Urinary bladder (tissue), 3 donors: ENCODE measurements at regions not wholly inside any gene's neighbourhood (a gene's known extent, or its start where the extent isn't known, plus 50 kb on each side); places are given as distances from the start of the nearest gene placed in this dataset.
"Not testable (repeated sequence)": the region's sequence is repeated elsewhere in the genome, so short reads cannot be mapped to it uniquely, and the experiment has no call there.

Source experiments
- DNase-seq: peaks from one replicate; pipeline ENCODE4 v3.0.0-alpha.2; 2015; ENCODE audit errors: extremely low spot score
- H3K27ac ChIP-seq: one replicate; pipeline ENCODE4 v1.5.1; 2013; ENCODE audit warnings: low read depth, mild to moderate bottlenecking, moderate library complexity
- H3K36me3 ChIP-seq: one replicate; pipeline ENCODE4 v1.6.1; 2013; ENCODE audit warnings: mild to moderate bottlenecking, moderate library complexity; ENCODE audit not compliant: insufficient read depth
- H3K4me1 ChIP-seq: one replicate; pipeline ENCODE4 v1.6.1; 2013; ENCODE audit warnings: mild to moderate bottlenecking, moderate library complexity; ENCODE audit not compliant: insufficient read depth
- H3K4me3 ChIP-seq: one replicate; pipeline ENCODE4 v1.5.1; 2013; ENCODE audit warnings: low read depth, low read length
- WGBS: extraction: QIAGEN DNeasy Blood & Tissue Kit; methylation state at CpG from one replicate; pipeline ENCODE4 v1.1.7; 2013; 5-methylcytosine and 5-hydroxymethylcytosine counted together
- donor health status: healthy with polysubstance abuse.
- donor health status: healthy.

DNA sequence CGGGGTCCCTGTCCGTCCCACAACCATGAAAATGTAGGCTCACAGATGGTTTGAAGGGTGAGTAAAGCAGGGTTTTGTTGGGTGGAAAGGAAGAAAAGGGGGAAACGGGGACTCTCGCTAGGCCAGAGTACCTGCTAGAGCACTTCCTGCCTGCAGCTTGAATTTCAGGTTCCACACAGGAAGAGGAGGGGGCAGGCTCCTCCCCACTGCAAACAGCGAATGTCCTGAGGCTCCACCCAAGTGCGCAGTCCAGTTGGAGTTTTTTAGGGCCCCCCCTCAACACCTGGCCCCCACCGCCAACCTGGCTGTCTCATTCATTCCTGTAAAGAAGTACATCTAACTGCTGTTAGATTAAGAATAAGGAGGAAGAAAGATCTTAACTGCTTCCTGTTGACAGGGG lies 414.7 kb downstream of the SH2D4B start:
- Histone ChIP-seq H3K4me3 (no peak overlapping the region), H3K27ac (no peak overlapping the region), H3K36me3 (no peaks in the 10 kb centered on the region), H3K4me1 (no peaks in the 10 kb centered on the region)
- DNase-seq, result no peak
- 87% methylated on average over 7 of the region's 7 CpGs for WGBS

DNA sequence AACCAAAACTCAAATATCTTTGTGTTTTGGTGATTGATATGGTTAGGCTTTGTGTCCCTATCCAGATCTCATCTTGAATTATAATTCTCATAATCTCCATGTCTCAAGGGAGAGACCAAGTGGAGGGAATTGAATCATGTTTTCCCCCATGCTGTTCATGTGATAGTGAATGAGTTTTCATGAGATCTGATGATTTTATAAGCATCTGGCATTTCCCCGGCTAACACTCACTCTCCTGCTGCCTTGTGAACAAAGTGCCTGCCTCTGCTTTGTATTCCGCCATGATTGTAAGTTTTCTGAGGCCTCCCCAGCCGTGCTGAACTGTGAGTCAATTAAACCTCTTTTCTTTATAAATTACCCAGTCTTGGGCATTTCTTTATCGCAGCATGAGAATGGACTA lies 419.5 kb downstream of the SH2D4B start:
- no peak for DNase-seq
- Histone ChIP-seq H3K4me1 (no peaks in the 10 kb centered on the region), H3K27ac (no peak overlapping the region), H3K36me3 (no peaks in the 10 kb centered on the region), H3K4me3 (no peak overlapping the region)
- 69% methylated on average over 4 of the region's 4 CpGs for WGBS

DNA sequence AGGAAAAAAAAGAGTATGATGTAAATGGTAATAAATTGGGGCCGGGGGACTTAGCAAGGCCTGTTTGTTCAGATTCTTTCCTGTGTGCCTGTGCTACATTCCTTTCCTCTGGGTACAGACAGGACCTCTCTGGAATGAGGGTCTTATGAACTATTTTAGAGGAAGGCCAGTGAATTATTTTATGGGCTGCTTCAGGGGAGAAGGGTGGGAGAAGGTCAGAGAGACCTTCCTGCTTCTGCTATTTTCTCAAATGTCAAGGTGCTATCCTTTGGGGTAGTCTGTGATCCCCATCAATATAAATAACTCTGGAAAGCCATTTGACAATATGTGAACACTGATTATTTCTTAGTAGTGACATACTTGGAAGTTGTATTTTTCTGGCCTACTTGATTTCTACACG lies 426.5 kb downstream of the SH2D4B start:
- no peaks in the 10 kb centered on the region for H3K36me3 ChIP-seq
- no peak overlapping the region for H3K4me3 ChIP-seq
- 65% methylated on average over 2 of the region's 2 CpGs for WGBS
- H3K27ac ChIP-seq, result no peak overlapping the region
- no peak for DNase-seq
- H3K4me1 ChIP-seq, result no peaks in the 10 kb centered on the region

DNA sequence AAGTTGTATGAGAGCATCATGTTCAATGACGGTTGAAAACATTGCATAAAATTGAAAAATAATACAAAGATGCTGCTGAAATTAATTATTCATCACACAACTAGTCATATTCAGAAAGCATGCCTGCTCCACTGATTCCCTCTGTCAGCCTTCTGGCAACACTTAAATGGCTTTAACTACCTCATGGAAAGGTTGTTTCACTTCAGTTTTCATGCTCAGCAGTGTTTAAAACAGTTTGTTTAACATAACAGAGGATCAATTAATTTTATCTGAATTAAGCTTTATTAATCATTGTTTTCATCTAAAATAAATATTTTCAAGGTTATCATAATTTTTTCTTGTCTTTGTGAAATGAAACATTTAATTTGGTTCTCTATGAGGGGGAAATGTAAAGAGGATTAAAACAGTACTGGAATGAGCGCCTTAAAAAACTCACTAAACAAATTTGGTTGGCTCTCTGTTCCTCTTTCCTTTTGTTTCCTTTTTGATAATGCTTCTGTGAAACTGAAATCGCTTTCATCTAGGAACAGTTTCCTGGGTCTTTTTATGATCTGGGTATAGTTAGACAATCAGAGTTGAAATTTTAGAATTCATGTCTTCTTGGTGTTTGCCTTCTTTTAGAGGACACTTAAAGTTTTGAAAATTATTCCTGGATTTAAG lies 427.4 kb downstream of the SH2D4B start:
- WGBS, result 73% methylated on average over 3 of the region's 3 CpGs

DNA sequence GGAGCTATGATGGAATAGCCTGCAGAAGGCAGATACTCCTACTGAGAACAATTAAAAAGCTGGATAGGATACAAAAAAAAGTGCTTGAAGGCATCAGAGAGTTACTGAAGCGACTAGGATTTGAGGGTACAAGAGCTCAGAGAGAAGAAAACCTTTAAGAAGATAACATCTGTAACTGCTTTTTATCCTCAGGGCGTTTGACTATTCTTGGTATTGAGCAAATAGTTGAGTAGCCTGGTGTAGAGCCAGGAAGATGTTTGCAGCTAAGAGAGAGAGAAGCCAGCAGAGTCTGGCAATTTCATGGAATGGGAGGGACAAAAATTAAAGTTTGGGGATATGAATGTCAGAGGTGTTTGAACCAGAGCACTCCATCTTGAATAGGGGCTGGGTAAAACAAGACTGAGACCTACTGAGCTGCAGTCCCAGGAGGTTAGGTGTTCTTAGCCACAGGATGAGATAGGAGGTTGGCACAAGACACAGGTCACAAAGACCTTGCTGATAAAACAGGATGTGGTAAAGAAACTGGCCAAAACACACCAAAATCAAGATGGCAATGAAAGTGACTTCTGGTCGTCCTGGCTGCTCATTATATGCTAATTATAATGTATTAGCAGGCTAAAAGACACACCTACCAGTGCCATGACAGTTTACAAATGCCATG lies 428.8 kb downstream of the SH2D4B start:
- Histone ChIP-seq H3K36me3 (no peaks in the 10 kb centered on the region), H3K4me3 (no peak overlapping the region), H3K27ac (no peak overlapping the region), H3K4me1 (no peaks in the 10 kb centered on the region)
- no peak for DNase-seq
- WGBS, result 42% methylated on average over 3 of the region's 3 CpGs

More for the DNA sequence above, 427.4 kb downstream of the SH2D4B start:
- no peak overlapping the region for H3K4me3 ChIP-seq
- H3K27ac ChIP-seq, result no peak overlapping the region
- H3K36me3 ChIP-seq, result no peaks in the 10 kb centered on the region
- DNase-seq, result no peak
- H3K4me1 ChIP-seq, result no peaks in the 10 kb centered on the region

DNA sequence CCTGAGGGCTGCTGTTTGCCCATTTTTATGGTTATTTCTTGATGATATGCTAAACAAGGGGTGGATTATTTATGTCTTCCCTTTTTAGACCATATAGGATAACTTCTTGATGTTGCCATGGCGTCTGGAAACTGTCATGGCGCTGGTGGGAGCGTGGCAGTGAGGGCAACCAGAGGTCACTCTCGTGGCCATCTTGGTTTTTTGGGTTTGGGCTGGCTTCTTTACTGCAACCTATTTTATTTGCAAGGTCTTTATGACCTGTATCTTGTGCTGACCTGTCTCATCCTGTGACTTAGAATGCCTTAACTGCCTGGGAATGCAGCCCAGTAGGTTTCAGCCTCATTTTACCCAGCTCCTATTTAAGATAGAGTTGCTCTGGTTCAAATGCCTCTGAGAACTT lies 429.7 kb downstream of the SH2D4B start:
- WGBS, result 90% methylated on average over 4 of the region's 4 CpGs
- H3K36me3 ChIP-seq, DNase-seq, H3K4me3 ChIP-seq, H3K4me1 ChIP-seq, H3K27ac ChIP-seq: not testable (repeated sequence)

DNA sequence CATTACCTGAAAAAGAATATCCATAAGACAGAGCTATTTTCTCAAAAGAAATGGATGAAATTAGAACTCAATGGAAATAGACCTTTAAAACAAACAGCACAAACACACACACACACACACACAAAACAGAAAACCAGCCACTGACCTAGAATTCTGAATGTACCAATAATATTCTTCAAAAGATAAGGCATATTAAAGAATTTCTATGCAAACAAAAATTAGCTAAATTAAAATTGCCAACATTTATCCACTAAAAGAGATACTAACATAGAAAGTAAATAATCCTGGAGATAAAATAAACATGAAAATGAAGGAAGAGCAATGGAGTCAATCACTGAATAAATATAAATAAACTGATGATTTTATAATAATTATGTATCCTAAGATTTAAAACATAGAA lies 431.2 kb downstream of the SH2D4B start:
- H3K36me3 ChIP-seq, result no peaks in the 10 kb centered on the region
- no peaks in the 10 kb centered on the region for H3K4me1 ChIP-seq
- no peak overlapping the region for H3K27ac ChIP-seq
- DNase-seq, result no peak
- no peak overlapping the region for H3K4me3 ChIP-seq

DNA sequence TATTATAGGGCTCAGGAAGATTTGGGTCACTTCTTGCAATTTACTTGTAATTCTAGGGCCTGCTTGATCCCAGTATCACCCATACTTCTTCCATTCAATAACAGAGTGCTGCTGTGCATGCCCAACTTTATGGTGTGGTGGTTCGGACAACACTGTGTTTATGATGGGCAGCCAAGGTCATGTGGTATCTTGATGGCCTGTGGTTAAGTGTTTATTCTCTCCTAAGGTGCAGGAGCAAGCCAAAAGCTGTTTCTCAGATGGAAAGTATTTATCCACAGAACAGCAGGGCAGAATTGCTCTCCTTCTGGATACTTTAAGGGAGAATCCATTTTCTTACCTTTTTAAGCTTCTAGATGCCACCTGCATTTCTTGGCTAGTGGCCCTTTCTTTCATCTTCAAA lies 433.8 kb downstream of the SH2D4B start:
- no peak overlapping the region for H3K4me3 ChIP-seq
- H3K36me3 ChIP-seq, result no peaks in the 10 kb centered on the region
- H3K4me1 ChIP-seq, result no peaks in the 10 kb centered on the region
- H3K27ac ChIP-seq, result no peak overlapping the region
- DNase-seq, result no peak
- 49% methylated on average over 1 of the region's 1 CpG for WGBS

DNA sequence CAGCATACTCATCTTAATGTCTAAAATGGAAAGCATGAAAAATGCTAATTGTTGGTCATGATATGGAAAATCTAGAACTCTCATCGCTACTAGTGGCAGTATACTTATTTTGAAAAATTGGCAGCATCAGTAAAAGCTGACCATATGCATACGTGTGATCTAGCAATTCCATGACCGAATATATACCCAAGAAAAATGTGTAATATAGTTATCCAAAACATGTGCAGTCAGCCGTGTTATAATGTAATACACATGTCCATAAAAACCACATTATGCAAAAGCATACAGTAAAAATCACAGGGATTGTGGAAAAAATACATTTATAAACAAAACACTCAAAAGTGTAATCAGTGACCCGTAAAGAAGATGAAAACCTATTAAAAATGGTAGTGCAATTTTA lies 439.0 kb downstream of the SH2D4B start:
- Histone ChIP-seq H3K4me3 (no peak overlapping the region), H3K27ac (no peak overlapping the region), H3K4me1 (no peaks in the 10 kb centered on the region), H3K36me3 (no peaks in the 10 kb centered on the region)
- WGBS, result 81% methylated on average over 5 of the region's 5 CpGs
- DNase-seq, result no peak

DNA sequence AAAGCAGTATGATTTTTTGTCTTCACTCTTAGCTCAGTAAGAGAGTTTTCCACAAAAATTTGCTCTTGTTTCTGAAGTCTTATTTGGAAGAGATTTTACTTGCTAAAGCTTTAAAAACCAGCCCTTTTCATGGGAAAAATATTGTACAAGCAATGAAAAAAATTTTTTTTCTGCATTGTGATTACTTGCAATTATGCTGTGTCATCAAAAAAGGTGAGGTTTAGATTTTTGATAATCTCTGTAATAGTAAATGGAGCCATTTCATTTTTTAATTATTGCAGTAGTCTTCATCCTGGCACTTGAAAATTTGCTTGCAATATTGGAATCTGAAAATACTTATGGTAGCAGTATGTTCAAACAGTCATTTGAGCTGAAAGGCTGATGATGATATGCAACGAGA lies 447.4 kb downstream of the SH2D4B start:
- H3K27ac ChIP-seq, result no peak overlapping the region
- no peak for DNase-seq
- H3K36me3 ChIP-seq, result no peaks in the 10 kb centered on the region
- H3K4me3 ChIP-seq, result no peak overlapping the region
- WGBS, result 60% methylated on average over 1 of the region's 1 CpG
- H3K4me1 ChIP-seq, result no peaks in the 10 kb centered on the region

DNA sequence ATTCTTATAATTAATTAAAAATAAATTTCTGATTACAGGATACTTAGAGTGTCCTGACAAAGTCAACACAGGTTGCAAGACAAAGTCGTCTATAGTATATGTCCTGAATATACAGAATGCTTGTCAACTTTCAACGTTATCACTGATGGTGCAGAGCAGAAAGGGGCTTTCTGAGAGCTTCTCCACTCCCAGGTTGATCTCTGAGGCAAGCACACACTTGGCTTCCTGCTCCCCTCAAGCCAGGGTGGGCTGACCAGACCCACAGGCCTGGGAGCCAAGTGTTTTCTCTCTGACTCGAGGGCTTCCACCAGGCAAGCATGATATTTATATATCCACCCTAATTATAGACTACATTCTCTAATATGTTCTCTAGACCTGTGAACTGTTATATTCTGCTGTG lies 448.9 kb downstream of the SH2D4B start:
- Histone ChIP-seq H3K4me1 (no peaks in the 10 kb centered on the region), H3K36me3 (no peaks in the 10 kb centered on the region), H3K4me3 (no peak overlapping the region), H3K27ac (no peak overlapping the region)
- WGBS, result 25% methylated on average over 3 of the region's 3 CpGs
- DNase-seq, result no peak

DNA sequence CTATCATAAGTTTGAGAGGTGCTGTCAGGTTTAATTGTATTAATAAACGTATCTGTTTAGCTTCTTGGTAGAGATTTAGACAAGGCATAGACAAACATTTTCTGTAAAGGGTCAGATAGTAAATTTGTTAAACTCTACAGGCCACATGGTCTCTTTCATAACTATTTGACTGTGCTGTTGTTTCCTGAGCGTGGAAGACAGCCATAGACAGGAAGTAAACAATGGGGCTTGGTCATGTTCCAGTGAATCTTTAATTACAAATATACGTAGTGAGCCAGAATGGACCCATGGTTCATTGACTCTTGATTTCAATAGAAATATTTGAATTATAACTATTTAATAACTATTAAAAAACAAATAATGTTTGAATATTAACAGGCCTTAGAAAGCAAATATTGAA lies 451.1 kb downstream of the SH2D4B start:
- no peaks in the 10 kb centered on the region for H3K4me1 ChIP-seq
- WGBS, result 28% methylated on average over 3 of the region's 3 CpGs

DNA sequence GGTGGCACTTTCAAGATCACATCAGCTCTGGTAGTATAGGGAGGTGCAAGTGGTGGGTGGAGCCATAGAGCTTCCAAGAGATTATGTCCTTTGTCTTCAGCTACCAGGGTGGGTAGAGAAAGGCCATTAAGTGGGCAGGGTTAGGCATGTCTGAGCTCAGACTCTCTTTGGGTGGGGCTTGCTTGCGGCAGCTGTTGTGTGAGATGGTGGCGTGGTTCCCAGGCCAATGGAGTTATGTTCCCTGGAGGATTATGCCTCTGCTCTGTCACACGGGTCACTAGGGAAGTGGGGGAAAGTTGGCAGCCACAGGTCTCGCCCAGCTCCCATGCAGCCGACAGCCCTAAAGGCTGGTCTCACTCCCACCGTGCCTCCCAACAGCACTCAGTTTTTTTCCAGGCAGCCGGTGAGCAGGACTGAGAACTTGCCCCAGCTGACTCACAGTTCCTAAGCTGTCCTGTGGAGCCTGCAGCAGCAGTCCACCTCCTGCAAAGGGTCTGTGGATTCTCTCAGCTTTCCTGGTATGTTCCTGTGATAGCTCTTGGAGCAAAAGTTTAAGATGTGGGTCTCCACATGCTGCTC lies 459.0 kb downstream of the SH2D4B start:
- no peak overlapping the region for H3K4me3 ChIP-seq
- DNase-seq, result no peak
- WGBS, result 67% methylated on average over 7 of the region's 7 CpGs
- no peak overlapping the region for H3K27ac ChIP-seq
- no peaks in the 10 kb centered on the region for H3K36me3 ChIP-seq
- H3K4me1 ChIP-seq, result no peaks in the 10 kb centered on the region

More for the DNA sequence above, 451.1 kb downstream of the SH2D4B start:
- DNase-seq, result no peak
- Histone ChIP-seq H3K27ac (no peak overlapping the region), H3K4me3 (no peak overlapping the region), H3K36me3 (no peaks in the 10 kb centered on the region)

DNA sequence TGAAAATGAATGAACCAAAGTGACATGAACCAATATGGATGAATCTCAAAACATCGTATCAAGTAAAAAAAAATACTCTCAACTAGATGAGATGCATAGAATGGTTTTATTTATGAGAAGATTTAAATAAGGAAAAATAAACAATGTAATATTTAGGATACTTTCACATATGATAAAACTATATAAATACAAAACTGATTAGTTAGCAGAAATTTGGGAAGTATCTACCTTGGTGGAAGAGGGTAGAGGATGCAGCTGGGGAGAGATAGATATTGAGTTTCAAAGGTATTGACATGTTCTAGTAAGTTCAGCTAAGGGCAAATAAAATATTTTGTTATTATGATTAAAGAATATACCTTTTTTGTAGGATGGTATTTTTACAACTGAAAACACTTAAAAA lies 463.1 kb downstream of the SH2D4B start:
- Histone ChIP-seq H3K27ac (no peak overlapping the region), H3K36me3 (no peaks in the 10 kb centered on the region), H3K4me3 (no peak overlapping the region), H3K4me1 (no peaks in the 10 kb centered on the region)
- DNase-seq, result no peak
- 90% methylated on average over 1 of the region's 1 CpG for WGBS
